ENCODE measurements at regions not wholly inside any gene's neighbourhood (a gene's known extent, or its start where the extent isn't known, plus 50 kb on each side); places are given as distances from the start of the nearest gene placed in this dataset.

GRCh38 chr18:10209302-10209701 lies 245.1 kb upstream of the APCDD1 start:
- Histone ChIP-seq H3K27me3 (ENCODE audit: control insufficient read depth in 1 of 2, insufficient read depth in 2 of 2, low read length in 2 of 2) (no peaks in the 10 kb centered on the region), H3K9me3 (ENCODE audit: control insufficient read depth in 1 of 2, insufficient read depth in 1 of 2, low read length in 2 of 2) (no peaks in the 10 kb centered on the region), H3K4me1 (ENCODE audit: insufficient read depth, low read length) (no peaks in the 10 kb centered on the region), H3K36me3 (ENCODE audit: insufficient read depth, low read length) (no peaks in the 10 kb centered on the region), H3K4me3 (ENCODE audit: low read length) (no peak overlapping the region), H3K27ac (ENCODE audit: low read depth in 1 of 2, low read length in 2 of 2) (no peak overlapping the region)
- no peaks in the 10 kb centered on the region for H3K4me1 Mint-ChIP-seq (ENCODE audit: low read depth)
- H3K9me3 Mint-ChIP-seq: no peaks in the 10 kb centered on the region
- no peak for TF ChIP-seq CTCF (IDR thresholded peaks at IDR 0.05)
- H3K4me3 Mint-ChIP-seq: no peak overlapping the region
- intact Hi-C loops (cut with DNase I, micrococcal nuclease): no loop called here
- ChIA-PET POLR2A (no interaction called here), CTCF (no interaction called here)
- no peaks in the 10 kb centered on the region for H3K27me3 Mint-ChIP-seq
- no peaks in the 10 kb centered on the region for H3K36me3 Mint-ChIP-seq (ENCODE audit: low read depth)
- DNase-seq: no peak
- no peak overlapping the region for H3K27ac Mint-ChIP-seq
- ATAC-seq (ENCODE audit: poor library complexity): no peak

DNA sequence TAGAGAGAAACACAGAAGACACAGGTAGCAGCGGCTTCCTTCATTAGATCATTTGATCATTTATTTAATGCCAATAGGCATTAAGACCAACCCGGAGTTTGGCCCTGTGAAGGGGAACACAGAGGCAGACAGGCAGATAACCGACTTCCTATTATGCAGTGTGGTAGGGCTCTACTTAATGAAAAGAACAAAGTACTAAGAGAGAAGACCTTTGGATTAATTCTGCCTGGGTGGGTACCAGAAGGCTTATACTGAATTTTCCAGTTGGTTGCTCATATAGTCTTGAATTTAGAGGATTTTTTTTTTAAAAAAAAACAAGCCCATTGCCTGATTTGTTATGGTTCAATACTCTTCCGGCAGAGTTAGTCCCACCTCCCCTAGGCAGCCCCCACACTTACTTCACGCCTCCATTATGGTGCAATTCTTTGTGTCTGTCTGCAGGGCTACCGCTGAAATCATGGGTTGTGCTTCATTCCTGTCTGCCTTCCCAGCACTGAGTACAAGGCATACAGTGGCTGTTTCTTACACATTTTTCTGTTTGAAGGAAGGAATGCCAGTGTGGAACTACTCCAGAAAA lies 244.3 kb upstream of the APCDD1 start:
- H3K36me3 ChIP-seq (ENCODE audit: insufficient read depth, low read length): no peaks in the 10 kb centered on the region
- intact Hi-C loops (cut with DNase I, micrococcal nuclease): no loop called here
- H3K4me1 ChIP-seq (ENCODE audit: insufficient read depth, low read length): no peaks in the 10 kb centered on the region
- H3K4me3 Mint-ChIP-seq: no peak overlapping the region
- DNase-seq (no peak), ATAC-seq (ENCODE audit: poor library complexity) (no peak)
- TF ChIP-seq CTCF (IDR thresholded peaks at IDR 0.05): no peak
- H3K27ac Mint-ChIP-seq: no peak overlapping the region
- ChIA-PET CTCF (no interaction called here), POLR2A (no interaction called here)
- no peak overlapping the region for H3K4me3 ChIP-seq (ENCODE audit: low read length)
- H3K27me3 Mint-ChIP-seq: no peaks in the 10 kb centered on the region
- H3K36me3 Mint-ChIP-seq (ENCODE audit: low read depth): no peaks in the 10 kb centered on the region
- H3K27ac ChIP-seq (ENCODE audit: low read depth in 1 of 2, low read length in 2 of 2): no peak overlapping the region
- H3K9me3 ChIP-seq (ENCODE audit: control insufficient read depth in 1 of 2, insufficient read depth in 1 of 2, low read length in 2 of 2): peaks cover 0 to 6% of the 10 kb centered on the region in 2 experiments
- H3K4me1 Mint-ChIP-seq (ENCODE audit: low read depth): no peaks in the 10 kb centered on the region
- H3K27me3 ChIP-seq (ENCODE audit: control insufficient read depth in 1 of 2, insufficient read depth in 2 of 2, low read length in 2 of 2): no peaks in the 10 kb centered on the region
- H3K9me3 Mint-ChIP-seq: no peaks in the 10 kb centered on the region

- CTCF ChIA-PET: no interaction called here
- Mint-ChIP-seq H3K4me3 (no peak overlapping the region), H3K27ac (no peak overlapping the region), H3K9me3 (peaks cover 2% of the 10 kb centered on the region), H3K36me3 (ENCODE audit: low read depth) (no peaks in the 10 kb centered on the region), H3K4me1 (ENCODE audit: low read depth) (no peaks in the 10 kb centered on the region), H3K27me3 (no peaks in the 10 kb centered on the region)
- DNase-seq (peak in 3 of 14 experiments; percentile 17 to 57 (median 50)), ATAC-seq (ENCODE audit: poor library complexity) (no peak)
- Histone ChIP-seq H3K9me3 (ENCODE audit: control insufficient read depth in 1 of 2, insufficient read depth in 1 of 2, low read length in 2 of 2) (peaks cover 0 to 6% of the 10 kb centered on the region in 2 experiments), H3K27ac (ENCODE audit: low read depth in 1 of 2, low read length in 2 of 2) (no peak overlapping the region), H3K4me1 (ENCODE audit: insufficient read depth, low read length) (no peaks in the 10 kb centered on the region), H3K27me3 (ENCODE audit: control insufficient read depth in 1 of 2, insufficient read depth in 2 of 2, low read length in 2 of 2) (no peaks in the 10 kb centered on the region), H3K4me3 (ENCODE audit: low read length) (no peak overlapping the region), H3K36me3 (ENCODE audit: insufficient read depth, low read length) (no peaks in the 10 kb centered on the region)
- TF ChIP-seq CTCF (IDR thresholded peaks at IDR 0.05): no peak
- intact Hi-C loops (cut with DNase I, micrococcal nuclease): no loop called here
- POLR2A ChIA-PET: no interaction called here
Measured at GRCh38 chr18:10213526-10213925, 240.9 kb upstream of the APCDD1 start.
